Posterior cingulate gyrus (tissue), 11 donors: ENCODE measurements at regions not wholly inside any gene's neighbourhood (a gene's known extent, or its start where the extent isn't known, plus 50 kb on each side); places are given as distances from the start of the nearest gene placed in this dataset.

Experiments
- DNase-seq, 10 donors: peaks; one replicate each; pipeline versions ENCODE4 v3.0.0 to v3.0.0-alpha.2; 2020 to 2021; ENCODE audit warnings: mixed read lengths in 3 of 10
- intact Hi-C: fragments of 100-400 bp; cut with DNase I; formaldehyde crosslinking; loops from one replicate; pipeline ENCODE4 v1.15.1; 2023

GRCh38 chr20:40497899-40498691, 190.9 kb downstream of the MAFB start:
- DNase-seq, result peak in 1 of 10 donors; percentile 21

GRCh38 chr20:40495956-40496355, 193.1 kb downstream of the MAFB start:
- intact Hi-C loops, result no loop called here
- DNase-seq, result no peak

More at GRCh38 chr20:40497899-40498691, 190.9 kb downstream of the MAFB start:
- intact Hi-C loops, result no loop called here

GRCh38 chr20:40494248-40494647, 194.8 kb downstream of the MAFB start:
- peak in 2 of 10 donors; percentile 36 to 81 for DNase-seq
- intact Hi-C loops, result no loop called here

GRCh38 chr20:40493549-40493948, 195.5 kb downstream of the MAFB start:
- intact Hi-C loops, result no loop called here
- no peak for DNase-seq

- no peak for DNase-seq
- intact Hi-C loops, result no loop called here
Observed at GRCh38 chr20:40493071-40493470, 196.0 kb downstream of the MAFB start.

- DNase-seq, result no peak
- intact Hi-C loops, result no loop called here
Observed at GRCh38 chr20:40491009-40491590, 197.9 kb downstream of the MAFB start.

- DNase-seq, result no peak
- intact Hi-C loops, result no loop called here
Observed at GRCh38 chr20:40489886-40490285, 199.2 kb downstream of the MAFB start.

- DNase-seq, result no peak
- intact Hi-C loops, result no loop called here
Observed at GRCh38 chr20:40488401-40488800, 200.6 kb downstream of the MAFB start.

- DNase-seq, result no peak
- intact Hi-C loops, result no loop called here
Observed at GRCh38 chr20:40486297-40486696, 202.7 kb downstream of the MAFB start.

GRCh38 chr20:40481743-40482458, 207.1 kb downstream of the MAFB start:
- DNase-seq, result no peak
- intact Hi-C loops, result no loop called here

GRCh38 chr20:40481337-40481736, 207.7 kb downstream of the MAFB start:
- intact Hi-C loops, result no loop called here
- no peak for DNase-seq

GRCh38 chr20:40477805-40478204, 211.2 kb downstream of the MAFB start:
- intact Hi-C loops, result no loop called here
- no peak for DNase-seq

- DNase-seq, result no peak
- intact Hi-C loops, result no loop called here
Observed at GRCh38 chr20:40476461-40476860, 212.6 kb downstream of the MAFB start.

GRCh38 chr20:40472905-40473304, 216.1 kb downstream of the MAFB start:
- intact Hi-C loops, result no loop called here
- DNase-seq, result no peak

- intact Hi-C loops, result no loop called here
Observed at GRCh38 chr20:40471261-40471629, 217.8 kb downstream of the MAFB start.

GRCh38 chr20:40470445-40471260, 218.4 kb downstream of the MAFB start:
- peak in 2 of 10 donors; percentile 8 to 86 for DNase-seq
- intact Hi-C loops, result no loop called here

More at GRCh38 chr20:40471261-40471629, 217.8 kb downstream of the MAFB start:
- no peak for DNase-seq

GRCh38 chr20:40468759-40469158, 220.3 kb downstream of the MAFB start:
- intact Hi-C loops, result no loop called here
- DNase-seq, result no peak

GRCh38 chr20:40467703-40468411, 221.2 kb downstream of the MAFB start:
- intact Hi-C loops, result no loop called here
- DNase-seq, result no peak

- no peak for DNase-seq
- intact Hi-C loops, result no loop called here
Observed at GRCh38 chr20:40467067-40467466, 222.0 kb downstream of the MAFB start.

GRCh38 chr20:40464731-40465208, 224.3 kb downstream of the MAFB start:
- intact Hi-C loops, result no loop called here

More at GRCh38 chr20:40464731-40465208, 224.3 kb downstream of the MAFB start:
- no peak for DNase-seq
